Neutrophil (primary cell): ENCODE measurements at regions not wholly inside any gene's neighbourhood (a gene's known extent, or its start where the extent isn't known, plus 50 kb on each side); places are given as distances from the start of the nearest gene placed in this dataset.
"Not testable (repeated sequence)": the region's sequence is repeated elsewhere in the genome, so short reads cannot be mapped to it uniquely, and the experiment has no call there.

Experiments
- H3K27ac ChIP-seq: fragments of 200-600 bp; sonication (generic); 2 replicates; pipeline ENCODE4 v1.5.1; 2016; ENCODE audit warnings: mild to moderate bottlenecking, moderate library complexity
- H3K27me3 ChIP-seq: fragments of 200-600 bp; sonication (generic); 2 replicates; pipeline ENCODE4 v1.6.0; 2016; ENCODE audit warnings: mild to moderate bottlenecking
- H3K36me3 ChIP-seq: fragments of 200-600 bp; sonication (generic); 2 replicates; pipeline ENCODE4 v1.5.1; 2017
- H3K4me1 ChIP-seq, 2 experiments: fragments of 200-600 bp in 1 of 2; sonication (generic) in 1 of 2; 1 replicate in 1 of 2; 2 replicates in 1 of 2; pipeline versions ENCODE4 v1.5.1 to v1.6.1; 2013 to 2016; ENCODE audit warnings: low read depth in 1 of 2, low read length in 1 of 2, mild to moderate bottlenecking in 1 of 2, moderate library complexity in 1 of 2; ENCODE audit not compliant: control insufficient read depth in 1 of 2, insufficient read depth in 1 of 2
- H3K4me3 ChIP-seq, 2 experiments: fragments of 200-600 bp in 1 of 2; sonication (generic) in 1 of 2; 1 replicate in 1 of 2; 2 replicates in 1 of 2; pipeline ENCODE4 v1.5.1; 2013 to 2016; ENCODE audit warnings: low read depth in 1 of 2, low read length in 1 of 2, mild to moderate bottlenecking in 1 of 2, moderate library complexity in 1 of 2
- H3K9me3 ChIP-seq: fragments of 200-600 bp; sonication (generic); 2 replicates; pipeline ENCODE4 v1.5.1; 2016
- TF ChIP-seq, protein P1 (sequence below): fragments of 200-600 bp; sonication (generic); IDR thresholded peaks from 2 replicates; pipeline ENCODE4 v1.5.1; 2016; ENCODE audit warnings: antibody characterized with exemption

DNA sequence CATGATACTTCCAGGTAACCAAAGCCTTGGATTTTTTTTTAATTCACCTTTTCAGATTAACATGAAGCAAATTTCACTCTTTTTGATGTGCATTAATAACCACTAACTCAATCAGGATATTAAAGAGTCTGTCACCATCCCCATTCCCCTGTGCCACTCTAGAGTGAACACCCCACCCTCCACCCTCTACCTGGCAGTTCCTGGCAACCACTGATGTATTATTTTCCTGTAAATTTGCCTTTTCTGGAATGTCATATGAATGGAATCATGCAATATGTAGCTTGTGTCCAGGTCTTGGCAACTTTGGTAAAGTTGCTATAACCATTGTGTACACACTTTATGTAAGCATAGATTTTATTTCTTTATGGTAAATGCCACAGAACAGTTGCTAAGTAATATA is 627.6 kb downstream of the MCTP2 start:
- TF ChIP-seq, protein P1, sequence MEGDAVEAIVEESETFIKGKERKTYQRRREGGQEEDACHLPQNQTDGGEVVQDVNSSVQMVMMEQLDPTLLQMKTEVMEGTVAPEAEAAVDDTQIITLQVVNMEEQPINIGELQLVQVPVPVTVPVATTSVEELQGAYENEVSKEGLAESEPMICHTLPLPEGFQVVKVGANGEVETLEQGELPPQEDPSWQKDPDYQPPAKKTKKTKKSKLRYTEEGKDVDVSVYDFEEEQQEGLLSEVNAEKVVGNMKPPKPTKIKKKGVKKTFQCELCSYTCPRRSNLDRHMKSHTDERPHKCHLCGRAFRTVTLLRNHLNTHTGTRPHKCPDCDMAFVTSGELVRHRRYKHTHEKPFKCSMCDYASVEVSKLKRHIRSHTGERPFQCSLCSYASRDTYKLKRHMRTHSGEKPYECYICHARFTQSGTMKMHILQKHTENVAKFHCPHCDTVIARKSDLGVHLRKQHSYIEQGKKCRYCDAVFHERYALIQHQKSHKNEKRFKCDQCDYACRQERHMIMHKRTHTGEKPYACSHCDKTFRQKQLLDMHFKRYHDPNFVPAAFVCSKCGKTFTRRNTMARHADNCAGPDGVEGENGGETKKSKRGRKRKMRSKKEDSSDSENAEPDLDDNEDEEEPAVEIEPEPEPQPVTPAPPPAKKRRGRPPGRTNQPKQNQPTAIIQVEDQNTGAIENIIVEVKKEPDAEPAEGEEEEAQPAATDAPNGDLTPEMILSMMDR: no peak
- no peak overlapping the region for H3K4me3 ChIP-seq
- no peaks in the 10 kb centered on the region for H3K36me3 ChIP-seq
- H3K27ac ChIP-seq: no peak overlapping the region
- no peaks in the 10 kb centered on the region for H3K4me1 ChIP-seq
- no peaks in the 10 kb centered on the region for H3K9me3 ChIP-seq
- H3K27me3 ChIP-seq: no peaks in the 10 kb centered on the region

GRCh38 chr15:94864600-94864999 is 633.2 kb downstream of the MCTP2 start:
- H3K4me1 ChIP-seq: no peaks in the 10 kb centered on the region
- no peaks in the 10 kb centered on the region for H3K36me3 ChIP-seq
- no peak overlapping the region for H3K4me3 ChIP-seq
- no peak overlapping the region for H3K27ac ChIP-seq
- H3K9me3 ChIP-seq: no peaks in the 10 kb centered on the region
- no peaks in the 10 kb centered on the region for H3K27me3 ChIP-seq
- TF ChIP-seq, protein P1: no peak

DNA sequence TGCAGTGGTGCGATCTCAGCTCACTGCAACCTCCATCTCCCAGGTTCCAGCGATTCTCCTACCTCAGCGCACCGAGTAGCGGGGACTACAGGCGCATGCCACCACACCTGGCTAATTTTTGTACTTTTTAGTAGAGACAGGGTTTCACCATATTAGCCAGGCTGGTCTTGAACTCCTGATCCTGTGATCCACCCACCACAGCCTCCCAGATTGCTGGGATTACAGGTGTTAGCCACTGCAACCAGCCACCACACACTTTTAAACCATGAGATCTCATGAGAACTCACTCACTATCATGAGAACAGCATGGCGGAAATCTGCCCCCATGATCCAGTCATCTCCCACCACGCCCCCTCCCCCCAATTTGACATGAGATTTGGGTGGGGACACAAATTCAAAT is 636.9 kb downstream of the MCTP2 start:
- H3K27me3 ChIP-seq, H3K36me3 ChIP-seq, H3K27ac ChIP-seq, H3K4me1 ChIP-seq, H3K9me3 ChIP-seq, H3K4me3 ChIP-seq: not testable (repeated sequence)

- Histone ChIP-seq H3K27me3 (no peaks in the 10 kb centered on the region), H3K9me3 (peaks cover 5% of the 10 kb centered on the region), H3K4me1 (no peaks in the 10 kb centered on the region), H3K4me3 (no peak overlapping the region), H3K27ac (no peak overlapping the region), H3K36me3 (no peaks in the 10 kb centered on the region)
- TF ChIP-seq, protein P1: no peak
These were observed 644.2 kb downstream of the MCTP2 start for GRCh38 chr15:94875550-94875949.

DNA sequence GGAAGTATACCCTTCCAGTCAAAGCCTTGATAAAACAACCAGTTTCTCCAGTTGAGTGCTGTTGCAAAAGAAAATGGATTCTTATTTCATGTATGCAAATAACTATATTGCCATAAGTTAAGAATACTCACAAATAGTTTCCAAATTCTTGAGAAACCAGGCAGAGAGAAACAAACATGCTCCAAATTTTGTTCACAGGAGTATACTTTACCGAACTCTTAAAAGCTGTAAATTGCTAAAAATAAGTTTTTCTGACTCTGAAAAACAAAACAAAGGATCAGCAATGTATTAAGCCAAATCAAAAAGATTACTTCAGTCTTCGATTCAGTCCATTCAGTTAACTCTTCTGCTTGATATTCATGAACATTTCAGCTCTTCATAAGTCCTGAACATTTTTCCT is 646.5 kb downstream of the MCTP2 start:
- H3K9me3 ChIP-seq: peaks cover 5% of the 10 kb centered on the region
- H3K27ac ChIP-seq: no peak overlapping the region
- no peaks in the 10 kb centered on the region for H3K27me3 ChIP-seq
- no peaks in the 10 kb centered on the region for H3K36me3 ChIP-seq
- TF ChIP-seq, protein P1: no peak
- H3K4me3 ChIP-seq: no peak overlapping the region
- no peaks in the 10 kb centered on the region for H3K4me1 ChIP-seq

DNA sequence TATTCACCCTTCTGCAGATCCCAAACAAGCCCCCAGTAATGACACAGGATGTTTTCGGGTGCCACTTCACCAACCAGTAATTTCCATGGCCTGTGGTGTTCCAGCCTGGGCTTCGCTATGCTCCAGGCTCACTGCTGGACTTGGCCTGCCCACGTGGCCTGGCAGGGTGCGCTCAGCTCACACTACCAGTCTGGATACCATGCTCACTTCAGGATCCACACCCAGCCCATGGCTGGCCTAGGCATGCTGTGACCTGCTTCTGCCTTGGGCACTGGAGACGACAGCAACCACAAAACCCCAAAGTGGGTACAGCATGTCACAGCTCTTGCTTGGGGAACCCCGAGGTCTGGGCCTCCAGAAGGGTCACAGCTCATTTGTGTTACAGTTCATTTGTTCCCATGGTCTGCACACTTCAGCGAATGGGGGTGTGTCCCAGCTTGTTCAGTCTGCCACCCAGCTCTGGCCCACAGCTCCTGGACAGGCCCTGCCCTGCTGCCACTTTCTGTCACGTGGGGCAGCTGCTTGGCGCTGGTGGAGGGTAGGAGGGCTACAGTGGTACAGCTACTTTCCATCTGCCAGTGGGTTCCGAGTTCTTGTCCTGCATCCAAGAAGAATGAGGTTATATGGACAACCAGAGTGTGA is 650.8 kb downstream of the MCTP2 start:
- TF ChIP-seq, protein P1: no peak

More for the DNA sequence above, 650.8 kb downstream of the MCTP2 start:
- no peak overlapping the region for H3K4me3 ChIP-seq
- no peaks in the 10 kb centered on the region for H3K4me1 ChIP-seq
- no peak overlapping the region for H3K27ac ChIP-seq
- no peaks in the 10 kb centered on the region for H3K27me3 ChIP-seq
- H3K9me3 ChIP-seq: no peaks in the 10 kb centered on the region
- no peaks in the 10 kb centered on the region for H3K36me3 ChIP-seq
